C1 segment of cervical spinal cord (tissue), 14 donors: ENCODE measurements at regions not wholly inside any gene's neighbourhood (a gene's known extent, or its start where the extent isn't known, plus 50 kb on each side); places are given as distances from the start of the nearest gene placed in this dataset.
A peak's percentile ranks its signal among the peaks of the same experiment; 100 is the strongest.

Source experiments
- DNase-seq, 14 donors: peaks; one replicate each; lab custom pipeline; 2025; lab: John Stamatoyannopoulos, UW

GRCh38 chr1:87220993-87221392 is 107.7 kb upstream of the LMO4 start:
- no peak for DNase-seq

- no peak for DNase-seq
These were observed 104.5 kb upstream of the LMO4 start for GRCh38 chr1:87224201-87224600.

GRCh38 chr1:87225171-87225570 is 103.5 kb upstream of the LMO4 start:
- DNase-seq, result no peak

- DNase-seq, result peak in 2 of 14 donors; percentile 6 to 37
These were observed 102.3 kb upstream of the LMO4 start for GRCh38 chr1:87226341-87226760.

GRCh38 chr1:87227651-87228050 is 101.0 kb upstream of the LMO4 start:
- DNase-seq, result no peak

- no peak for DNase-seq
These were observed 98.2 kb upstream of the LMO4 start for GRCh38 chr1:87230501-87230900.

- DNase-seq, result no peak
These were observed 96.8 kb upstream of the LMO4 start for GRCh38 chr1:87231703-87232367.

GRCh38 chr1:87236585-87236984 is 92.1 kb upstream of the LMO4 start:
- DNase-seq, result no peak

- no peak for DNase-seq
These were observed 88.6 kb upstream of the LMO4 start for GRCh38 chr1:87239997-87240605.

GRCh38 chr1:87240661-87241285 is 87.9 kb upstream of the LMO4 start:
- DNase-seq, result peak in 4 of 14 donors; percentile 3 to 42 (median 26)

GRCh38 chr1:87242445-87243185 is 86.1 kb upstream of the LMO4 start:
- no peak for DNase-seq

GRCh38 chr1:87243573-87243972 is 85.1 kb upstream of the LMO4 start:
- DNase-seq, result no peak

- DNase-seq, result no peak
These were observed 82.2 kb upstream of the LMO4 start for GRCh38 chr1:87246436-87246835.

- no peak for DNase-seq
These were observed 78.9 kb upstream of the LMO4 start for GRCh38 chr1:87249803-87250202.

- DNase-seq, result no peak
These were observed 78.3 kb upstream of the LMO4 start for GRCh38 chr1:87250336-87250735.

GRCh38 chr1:87252406-87252805 is 76.3 kb upstream of the LMO4 start:
- no peak for DNase-seq

GRCh38 chr1:87262688-87263087 is 66.0 kb upstream of the LMO4 start:
- no peak for DNase-seq

- no peak for DNase-seq
These were observed 65.4 kb upstream of the LMO4 start for GRCh38 chr1:87263281-87263680.

- no peak for DNase-seq
These were observed 64.9 kb upstream of the LMO4 start for GRCh38 chr1:87263785-87264184.

- DNase-seq, result no peak
These were observed 63.7 kb upstream of the LMO4 start for GRCh38 chr1:87264976-87265375.

- no peak for DNase-seq
These were observed 62.9 kb upstream of the LMO4 start for GRCh38 chr1:87265786-87266185.

GRCh38 chr1:87268111-87268510 is 60.6 kb upstream of the LMO4 start:
- DNase-seq, result no peak
